HepG2 (cell line): ENCODE measurements at regions not wholly inside any gene's neighbourhood (a gene's known extent, or its start where the extent isn't known, plus 50 kb on each side); places are given as distances from the start of the nearest gene placed in this dataset.

Experiments used
- ATAC-seq: fragments of 200-7000 bp; cut with Tn5 transposase; 3 replicates; pipeline ENCODE4 v1.9.1; 2020; ENCODE audit warnings: mild to moderate bottlenecking, moderate library complexity
- BruUV-seq: library from RNA; stranded (reverse); fragments of 400-500 nt; replicated peaks from 2 replicates; lab custom pipeline; 2021; lab: Mats Ljungman, UMichigan
- CTCF ChIA-PET: fragments of 300-600 bp; formaldehyde crosslinking; extraction: SDS; loops from one replicate; lab custom pipeline; 2021; ENCODE audit warnings: low total read pairs, inconsistent platforms, low intra/inter-chr PET ratio; lab: Yijun Ruan, JAX
- POLR2A ChIA-PET: fragments of 350-600 bp; sonication (Branson Sonifier 250); formaldehyde crosslinking; loops from one replicate; lab custom pipeline; 2020; ENCODE audit warnings: antibody characterized with exemption, inconsistent platforms; lab: Yijun Ruan, JAX
- DNase-seq: peaks from one replicate; pipeline ENCODE4 v3.0.0-alpha.2; 2015; ENCODE audit warnings: low spot score
- FAIRE-seq: peaks from 3 replicates; lab custom pipeline; 2011; peaks lifted over from hg19 to GRCh38; lab: Jason Lieb, UNC
- H2AFZ ChIP-seq: one replicate; pipeline ENCODE4 v1.6.1; 2011; ENCODE audit warnings: low read length, inconsistent platforms
- H3K27ac ChIP-seq: fragments of 300-600 bp; 3 replicates; pipeline ENCODE4 v1.8.0; 2011; ENCODE audit warnings: mixed run types, mild to moderate bottlenecking, mixed read lengths, low read length, inconsistent platforms; ENCODE audit not compliant: insufficient read depth; ENCODE audit errors: extremely low read length
- H3K27me3 ChIP-seq, 2 experiments: fragments of 200-600 bp in 1 of 2; 2 replicates in 1 of 2; 3 replicates in 1 of 2; pipeline versions ENCODE4 v1.6.0 to v1.8.0; 2011; ENCODE audit warnings: low read length in 2 of 2, mild to moderate bottlenecking in 2 of 2, moderate library complexity in 2 of 2, inconsistent platforms in 1 of 2; ENCODE audit not compliant: insufficient read depth in 2 of 2, control insufficient read depth in 1 of 2
- H3K36me3 ChIP-seq, 2 experiments: fragments of 200-600 bp in 1 of 2; replicated peaks in 1 of 2; 2 replicates in 1 of 2; 3 replicates in 1 of 2; pipeline versions ENCODE4 v1.5.1 to v1.8.0; 2011; ENCODE audit warnings: low read length in 2 of 2, inconsistent platforms in 1 of 2; ENCODE audit not compliant: insufficient read depth in 2 of 2, control insufficient read depth in 1 of 2
- H3K4me1 ChIP-seq: 2 replicates; pipeline ENCODE4 v1.5.1; 2012; ENCODE audit warnings: low read length, inconsistent platforms; ENCODE audit not compliant: insufficient read depth
- H3K4me2 ChIP-seq: 2 replicates; pipeline ENCODE4 v1.6.0; 2011; ENCODE audit warnings: low read depth, low read length, inconsistent platforms
- H3K4me3 ChIP-seq, 3 experiments: fragments of 200-600 bp in 1 of 3; sonication (generic), shearing (Covaris generic) in 1 of 3; replicated peaks in 1 of 3; 2 replicates each; pipeline ENCODE4 v1.5.1; 2011 to 2016; ENCODE audit warnings: low read length in 3 of 3, inconsistent platforms in 2 of 3, low read depth in 2 of 3, mild to moderate bottlenecking in 2 of 3, control low read depth in 1 of 3, mixed read lengths in 1 of 3; ENCODE audit not compliant: insufficient read depth in 1 of 3
- H3K79me2 ChIP-seq: one replicate; pipeline ENCODE4 v1.6.1; 2011; ENCODE audit warnings: low read length, inconsistent platforms; ENCODE audit not compliant: insufficient read depth
- H3K9ac ChIP-seq: 2 replicates; pipeline ENCODE4 v1.6.0; 2011; ENCODE audit warnings: mild to moderate bottlenecking, low read depth, low read length, inconsistent platforms; ENCODE audit not compliant: insufficient read depth
- H3K9me3 ChIP-seq: 2 replicates; pipeline ENCODE4 v1.5.1; 2012; ENCODE audit warnings: mild to moderate bottlenecking, low read length
- H4K20me1 ChIP-seq: 2 replicates; pipeline ENCODE4 v1.6.0; 2011; ENCODE audit warnings: inconsistent platforms, mild to moderate bottlenecking, low read length, moderate library complexity; ENCODE audit not compliant: insufficient read depth
- ADNP ChIP-seq: sonication (generic); formaldehyde crosslinking; IDR thresholded peaks from 2 replicates; pipeline ENCODE4 v1.4.0; 2020; ENCODE audit warnings: missing genetic modification reagents
- BHLHE40 ChIP-seq: IDR thresholded peaks from 2 replicates; pipeline ENCODE4 v1.6.1; 2011; ENCODE audit warnings: low read length, improper control_type of control experiment
- HDAC6 ChIP-seq: fragments of 200-600 bp; sonication (generic); IDR thresholded peaks from 2 replicates; pipeline ENCODE4 v1.7.0; 2017; ENCODE audit warnings: mild to moderate bottlenecking, antibody characterized with exemption, low read length, low read depth
- KLF12 ChIP-seq: sonication (generic); formaldehyde crosslinking; IDR thresholded peaks from 2 replicates; pipeline ENCODE4 v1.4.0; 2020; ENCODE audit warnings: missing genetic modification reagents, borderline replicate concordance
- LRRFIP1 ChIP-seq: sonication (generic); formaldehyde crosslinking; conservative IDR thresholded peaks from 2 replicates; pipeline ENCODE4 v1.4.0; 2020; ENCODE audit warnings: missing genetic modification reagents
- PHF8 ChIP-seq: sonication (generic); formaldehyde crosslinking; IDR thresholded peaks from 2 replicates; pipeline ENCODE4 v1.5.0; 2020; ENCODE audit warnings: missing genetic modification reagents
- RBM39 ChIP-seq: fragments of 200-400 bp; formaldehyde crosslinking; IDR thresholded peaks from one replicate; pipeline ENCODE4 v1.6.1; 2018; ENCODE audit warnings: antibody characterized with exemption, mild to moderate bottlenecking, low read depth, low read length; ENCODE audit not compliant: poor library complexity, severe bottlenecking
- ZNF468 ChIP-seq: sonication (generic); formaldehyde crosslinking; IDR thresholded peaks from 2 replicates; pipeline ENCODE4 v1.8.0; 2022; ENCODE audit warnings: mild to moderate bottlenecking, moderate library complexity, missing genetic modification reagents
- ZNF564 ChIP-seq: sonication (generic); formaldehyde crosslinking; IDR thresholded peaks from 2 replicates; pipeline ENCODE4 v1.8.1; 2023; ENCODE audit warnings: mild to moderate bottlenecking, missing genetic modification reagents
- WGBS: methylation state at CpG from one replicate; pipeline ENCODE4 v1.1.6; 2017; ENCODE audit warnings: low lambda C conversion rate; 5-methylcytosine and 5-hydroxymethylcytosine counted together
- in situ Hi-C: cut with HindIII; loops from 2 replicates; pipeline ENCODE4 v1.10.0; 2017; ENCODE audit warnings: low pct_unique_long_range_greater_than_20kb; ENCODE audit not compliant: extremely low pct_ligation_motif_present
- intact Hi-C: fragments of 100-400 bp; cut with micrococcal nuclease; formaldehyde crosslinking; loops from one replicate; pipeline ENCODE4 v1.10.0; 2022; ENCODE audit not compliant: unreplicated experiment
- TF ChIP-seq, protein P1 (sequence below): sonication (generic); formaldehyde crosslinking; IDR thresholded peaks from 2 replicates; pipeline ENCODE4 v1.8.1; 2023; ENCODE audit warnings: missing genetic modification reagents, inconsistent platforms, borderline replicate concordance
- TF ChIP-seq, protein P2 (sequence below): IDR thresholded peaks from 2 replicates; pipeline ENCODE4 v1.6.1; 2012; ENCODE audit warnings: inconsistent platforms

DNA sequence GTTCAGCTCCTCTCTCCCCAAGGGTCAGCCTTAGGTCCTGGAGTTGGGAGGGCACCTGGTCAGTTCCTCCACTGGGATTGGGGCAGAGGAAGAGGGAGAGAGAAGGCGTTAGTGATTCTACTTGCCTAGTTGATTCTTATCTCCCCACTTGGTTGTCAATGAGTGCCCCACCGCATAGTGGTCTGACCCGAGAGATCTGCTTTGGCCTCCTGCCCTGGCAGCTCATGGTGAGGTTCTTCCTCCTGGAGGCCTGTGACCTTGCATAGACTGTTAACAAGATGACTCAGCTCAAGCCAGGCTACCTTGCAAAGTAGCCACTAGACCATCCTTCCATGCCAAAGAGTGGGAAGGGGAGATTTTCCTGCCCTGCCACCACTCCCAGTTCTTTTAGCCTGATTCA lies 160.6 kb downstream of the TMEM200A start:
- in situ Hi-C loops, result no loop called here
- Histone ChIP-seq H3K9me3 (no peaks in the 10 kb centered on the region), H3K27ac (no peak overlapping the region), H3K27me3 (no peaks in the 10 kb centered on the region; a peak in 1 of 5 replicates), H3K9ac (no peak overlapping the region), H4K20me1 (no peaks in the 10 kb centered on the region), H3K79me2 (no peaks in the 10 kb centered on the region), H3K4me3 (no peak overlapping the region), H3K36me3 (no peaks in the 10 kb centered on the region), H2AFZ (no peak overlapping the region), H3K4me2 (no peak overlapping the region), H3K4me1 (no peaks in the 10 kb centered on the region)
- WGBS, result 8% methylated on average over 2 of the region's 3 CpGs
- CTCF ChIA-PET, result no interaction called here
- BruUV-seq, result no TSS peak
- FAIRE-seq (no peak), DNase-seq (no peak), ATAC-seq (no peak)
- intact Hi-C loops, result no loop called here
- POLR2A ChIA-PET, result no interaction called here
- no peak for TF ChIP-seq ZNF468 (CRISPR knock-in tag)

- in situ Hi-C loops, result no loop called here
- DNase-seq (no peak), FAIRE-seq (no peak), ATAC-seq (no peak)
- no peaks in the 10 kb centered on the region; a peak in 1 of 5 replicates for H3K27me3 ChIP-seq
- intact Hi-C loops, result no loop called here
- no peak overlapping the region for H2AFZ ChIP-seq
- no peak overlapping the region for H3K4me3 ChIP-seq
- H4K20me1 ChIP-seq, result no peaks in the 10 kb centered on the region
- H3K9me3 ChIP-seq, result no peaks in the 10 kb centered on the region
- POLR2A ChIA-PET, result no interaction called here
- H3K9ac ChIP-seq, result no peak overlapping the region
- H3K36me3 ChIP-seq, result no peaks in the 10 kb centered on the region
- no peak overlapping the region for H3K27ac ChIP-seq
- no peaks in the 10 kb centered on the region for H3K79me2 ChIP-seq
- WGBS, result 11% methylated on average over 1 of the region's 1 CpG
- BruUV-seq, result no TSS peak
- H3K4me1 ChIP-seq, result no peaks in the 10 kb centered on the region
- TF ChIP-seq PHF8 (CRISPR knock-in tag) (no peak), LRRFIP1 (CRISPR knock-in tag) (no peak), BHLHE40 (no peak), ZNF564 (no peak), RBM39 (no peak), HDAC6 (no peak), ADNP (CRISPR knock-in tag) (no peak), KLF12 (CRISPR knock-in tag) (no peak)
- TF ChIP-seq, protein P1, sequence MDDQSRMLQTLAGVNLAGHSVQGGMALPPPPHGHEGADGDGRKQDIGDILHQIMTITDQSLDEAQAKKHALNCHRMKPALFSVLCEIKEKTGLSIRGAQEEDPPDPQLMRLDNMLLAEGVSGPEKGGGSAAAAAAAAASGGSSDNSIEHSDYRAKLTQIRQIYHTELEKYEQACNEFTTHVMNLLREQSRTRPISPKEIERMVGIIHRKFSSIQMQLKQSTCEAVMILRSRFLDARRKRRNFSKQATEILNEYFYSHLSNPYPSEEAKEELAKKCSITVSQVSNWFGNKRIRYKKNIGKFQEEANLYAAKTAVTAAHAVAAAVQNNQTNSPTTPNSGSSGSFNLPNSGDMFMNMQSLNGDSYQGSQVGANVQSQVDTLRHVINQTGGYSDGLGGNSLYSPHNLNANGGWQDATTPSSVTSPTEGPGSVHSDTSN (CRISPR knock-in tag), result no peak
- TF ChIP-seq, protein P2, sequence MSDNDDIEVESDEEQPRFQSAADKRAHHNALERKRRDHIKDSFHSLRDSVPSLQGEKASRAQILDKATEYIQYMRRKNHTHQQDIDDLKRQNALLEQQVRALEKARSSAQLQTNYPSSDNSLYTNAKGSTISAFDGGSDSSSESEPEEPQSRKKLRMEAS, result no peak
- CTCF ChIA-PET, result no interaction called here
- H3K4me2 ChIP-seq, result no peak overlapping the region
Observed at GRCh38 chr6:130527173-130527572, 161.4 kb downstream of the TMEM200A start.
